ENCODE measurements at regions not wholly inside any gene's neighbourhood (a gene's known extent, or its start where the extent isn't known, plus 50 kb on each side); places are given as distances from the start of the nearest gene placed in this dataset.
A peak's percentile ranks its signal among the peaks of the same experiment; 100 is the strongest.

DNA sequence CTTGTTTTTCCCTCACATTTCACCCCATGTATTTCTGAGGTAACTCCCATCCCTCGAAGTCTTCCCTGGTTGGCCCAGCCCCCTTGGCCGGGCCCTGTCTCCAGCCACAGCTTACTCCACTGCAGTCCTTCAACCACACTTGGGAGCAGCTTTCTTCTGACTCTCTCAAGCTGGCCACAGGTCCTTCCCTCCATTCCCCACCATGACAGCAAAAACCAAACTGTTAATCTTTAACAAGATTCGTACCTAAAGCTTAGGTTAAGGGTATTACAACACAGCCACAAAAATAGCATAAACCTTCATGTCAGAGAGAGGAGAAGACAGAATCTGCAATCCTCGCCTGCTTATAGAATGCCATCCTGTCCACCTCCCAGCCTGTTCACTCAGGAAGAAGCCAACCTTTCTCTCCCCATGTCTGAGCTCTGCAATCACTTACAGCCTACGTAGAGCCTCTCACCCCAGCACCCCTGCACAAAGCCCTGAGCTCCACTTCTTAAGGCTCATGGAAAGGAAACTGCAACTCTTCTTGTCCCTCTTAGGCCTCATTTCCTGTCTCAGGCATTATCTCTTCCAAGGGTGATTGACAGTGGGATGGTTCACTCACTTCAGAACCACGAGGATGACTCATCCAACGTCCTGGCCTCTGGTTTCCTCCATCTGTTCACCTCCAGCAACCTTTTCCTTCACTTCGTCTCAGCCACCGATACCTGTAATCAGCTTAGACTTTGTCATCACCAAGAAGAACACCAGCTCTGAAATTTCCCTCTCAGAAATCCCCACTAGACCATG lies 72.8 kb downstream of the CD2 start:
- TF ChIP-seq, protein P1, sequence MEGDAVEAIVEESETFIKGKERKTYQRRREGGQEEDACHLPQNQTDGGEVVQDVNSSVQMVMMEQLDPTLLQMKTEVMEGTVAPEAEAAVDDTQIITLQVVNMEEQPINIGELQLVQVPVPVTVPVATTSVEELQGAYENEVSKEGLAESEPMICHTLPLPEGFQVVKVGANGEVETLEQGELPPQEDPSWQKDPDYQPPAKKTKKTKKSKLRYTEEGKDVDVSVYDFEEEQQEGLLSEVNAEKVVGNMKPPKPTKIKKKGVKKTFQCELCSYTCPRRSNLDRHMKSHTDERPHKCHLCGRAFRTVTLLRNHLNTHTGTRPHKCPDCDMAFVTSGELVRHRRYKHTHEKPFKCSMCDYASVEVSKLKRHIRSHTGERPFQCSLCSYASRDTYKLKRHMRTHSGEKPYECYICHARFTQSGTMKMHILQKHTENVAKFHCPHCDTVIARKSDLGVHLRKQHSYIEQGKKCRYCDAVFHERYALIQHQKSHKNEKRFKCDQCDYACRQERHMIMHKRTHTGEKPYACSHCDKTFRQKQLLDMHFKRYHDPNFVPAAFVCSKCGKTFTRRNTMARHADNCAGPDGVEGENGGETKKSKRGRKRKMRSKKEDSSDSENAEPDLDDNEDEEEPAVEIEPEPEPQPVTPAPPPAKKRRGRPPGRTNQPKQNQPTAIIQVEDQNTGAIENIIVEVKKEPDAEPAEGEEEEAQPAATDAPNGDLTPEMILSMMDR (IDR thresholded peaks at IDR 0.05; ENCODE audit: low read length, missing control alignments), result no peak
- peak; percentile 67 for DNase-seq (ENCODE audit: low read depth)
- no peak overlapping the region for H3K4me3 ChIP-seq (replicated peaks; ENCODE audit: low read depth, low read length)

GRCh38 chr1:116827607-116828105 lies 73.4 kb downstream of the CD2 start:
- TF ChIP-seq, protein P1 (IDR thresholded peaks at IDR 0.05; ENCODE audit: low read length, missing control alignments), result no peak
- H3K4me3 ChIP-seq (replicated peaks; ENCODE audit: low read depth, low read length), result no peak overlapping the region
- DNase-seq (ENCODE audit: low read depth), result no peak

DNA sequence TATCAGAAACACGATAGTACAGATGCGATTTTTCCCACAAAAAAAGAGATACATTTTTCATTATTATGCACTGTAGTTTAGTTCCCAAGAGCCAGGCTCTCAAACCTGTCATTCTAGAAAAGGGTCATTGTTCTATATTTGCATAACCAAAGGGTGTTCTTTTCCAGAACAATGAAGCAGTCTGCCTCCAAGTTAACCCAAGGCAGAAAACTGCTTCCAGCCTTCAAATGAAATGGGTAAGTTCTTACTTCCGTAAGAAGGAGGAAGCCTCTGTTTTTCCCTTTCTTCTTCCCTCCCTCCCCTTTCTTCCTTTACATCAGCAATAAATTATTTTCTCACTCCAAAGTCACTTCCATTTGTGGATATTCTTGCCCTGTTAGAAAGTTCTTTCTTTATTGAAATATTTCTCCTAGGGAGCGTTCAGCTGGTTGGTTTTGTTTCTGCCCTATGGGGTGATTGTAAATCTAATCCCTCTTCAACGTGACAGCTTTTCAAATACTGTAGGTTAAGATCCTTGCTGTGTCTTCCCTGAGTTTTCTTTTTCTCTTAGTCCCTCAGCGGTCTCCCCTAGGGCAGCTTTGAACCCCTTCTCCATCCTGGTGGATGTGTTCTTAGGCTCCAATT lies 77.3 kb upstream of the PTGFRN start:
- TF ChIP-seq, protein P1 (IDR thresholded peaks at IDR 0.05; ENCODE audit: low read length, missing control alignments), result no peak
- H3K4me3 ChIP-seq (replicated peaks; ENCODE audit: low read depth, low read length), result no peak overlapping the region
- no peak for DNase-seq (ENCODE audit: low read depth)

DNA sequence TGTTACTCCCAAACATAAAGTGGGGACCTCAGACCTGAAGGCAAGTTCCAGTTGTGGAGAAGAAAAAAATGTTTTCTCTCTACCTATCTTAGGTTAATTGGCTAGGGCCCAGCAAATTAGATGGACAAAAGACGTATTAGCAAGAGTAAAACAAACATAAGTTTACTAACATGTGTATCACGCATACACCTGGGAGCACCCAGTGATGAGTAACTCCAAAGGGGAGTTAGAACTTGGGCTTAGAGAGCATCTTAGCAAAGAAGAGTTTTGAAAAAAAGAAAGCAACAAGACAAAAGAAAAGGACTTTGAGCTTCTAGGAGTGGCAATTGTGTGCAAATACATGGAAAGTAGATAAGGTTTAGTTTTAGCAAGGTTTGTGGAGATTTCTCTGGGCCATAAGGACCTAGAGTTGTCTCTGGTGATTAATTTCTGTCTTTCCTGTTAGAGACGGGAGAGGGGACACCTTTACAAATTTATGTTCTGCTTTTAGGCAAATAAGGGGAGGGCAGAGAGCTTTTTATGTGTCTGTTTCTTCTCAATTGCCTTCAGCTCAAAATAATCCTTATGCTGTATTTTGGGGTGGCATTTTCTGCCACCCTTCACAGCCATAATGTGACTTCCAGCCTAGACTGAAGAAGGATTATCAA lies 76.7 kb upstream of the PTGFRN start:
- no peak for DNase-seq (ENCODE audit: low read depth)
- no peak overlapping the region for H3K4me3 ChIP-seq (replicated peaks; ENCODE audit: low read depth, low read length)
- TF ChIP-seq, protein P1 (IDR thresholded peaks at IDR 0.05; ENCODE audit: low read length, missing control alignments), result no peak

DNA sequence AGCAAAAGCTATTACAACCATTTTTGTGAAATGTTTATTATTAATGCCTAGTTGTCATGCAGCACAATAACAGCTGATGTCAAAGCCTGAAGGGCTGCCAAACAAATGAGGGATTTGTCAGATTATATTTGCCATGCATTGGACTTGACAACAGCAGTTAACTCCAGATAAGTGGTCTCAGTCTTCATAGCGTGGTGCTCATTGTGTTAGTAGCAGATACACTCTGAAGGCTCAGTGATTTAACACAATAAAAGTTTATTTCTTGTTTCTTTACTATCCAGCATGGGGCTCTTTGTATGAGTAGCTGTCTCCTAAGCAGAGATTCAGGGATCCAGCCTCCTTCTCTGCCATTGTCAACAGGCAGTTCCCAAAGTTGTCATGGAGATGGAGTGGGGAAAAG lies 76.0 kb upstream of the PTGFRN start:
- DNase-seq (ENCODE audit: low read depth), result no peak
- H3K4me3 ChIP-seq (replicated peaks; ENCODE audit: low read depth, low read length), result no peak overlapping the region
- TF ChIP-seq, protein P1 (IDR thresholded peaks at IDR 0.05; ENCODE audit: low read length, missing control alignments), result no peak

DNA sequence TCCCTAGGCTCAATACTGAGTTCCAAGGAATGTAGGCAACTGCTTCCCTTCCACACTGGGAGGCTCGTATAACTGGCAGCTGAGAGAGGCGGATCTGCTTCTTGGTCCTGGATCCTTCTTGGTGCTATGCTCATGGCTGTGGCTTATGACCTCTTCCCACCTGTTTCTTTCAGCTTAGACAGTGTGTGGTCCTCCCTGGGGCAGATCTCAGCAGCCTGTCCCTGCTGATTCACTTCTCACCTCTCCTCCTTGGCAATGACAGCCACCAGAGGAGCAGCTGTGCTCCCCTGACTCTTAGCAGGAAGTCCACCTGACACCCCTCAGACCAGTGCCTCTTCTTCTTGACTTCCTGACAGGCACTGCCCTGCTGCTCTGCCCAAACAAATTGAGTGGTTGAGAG lies 75.1 kb upstream of the PTGFRN start:
- TF ChIP-seq, protein P1 (IDR thresholded peaks at IDR 0.05; ENCODE audit: low read length, missing control alignments), result no peak
- no peak overlapping the region for H3K4me3 ChIP-seq (replicated peaks; ENCODE audit: low read depth, low read length)
- no peak for DNase-seq (ENCODE audit: low read depth)
